ENCODE measurements at regions not wholly inside any gene's neighbourhood (a gene's known extent, or its start where the extent isn't known, plus 50 kb on each side); places are given as distances from the start of the nearest gene placed in this dataset.

DNA sequence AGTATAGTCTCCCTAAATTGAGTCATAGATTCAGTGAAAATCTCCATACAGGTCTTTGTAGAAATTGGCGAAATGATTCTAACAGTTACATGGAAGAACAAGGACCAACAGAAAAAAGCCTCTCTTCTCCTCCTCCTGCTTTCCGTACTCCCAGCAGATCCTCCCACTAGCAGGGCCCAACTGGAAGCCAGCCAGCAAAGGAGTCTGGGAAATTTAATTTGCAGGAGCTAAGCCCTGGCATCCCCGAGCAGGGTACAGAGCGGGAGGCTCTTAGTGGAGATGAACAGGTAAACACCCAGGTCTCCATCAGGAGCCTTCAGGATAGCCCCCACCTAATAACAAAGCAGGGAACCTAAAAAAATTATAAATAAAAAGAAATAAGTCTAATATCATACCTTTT lies 1473.8 kb downstream of the TBC1D22A start:
- DNase-seq = no peak

DNA sequence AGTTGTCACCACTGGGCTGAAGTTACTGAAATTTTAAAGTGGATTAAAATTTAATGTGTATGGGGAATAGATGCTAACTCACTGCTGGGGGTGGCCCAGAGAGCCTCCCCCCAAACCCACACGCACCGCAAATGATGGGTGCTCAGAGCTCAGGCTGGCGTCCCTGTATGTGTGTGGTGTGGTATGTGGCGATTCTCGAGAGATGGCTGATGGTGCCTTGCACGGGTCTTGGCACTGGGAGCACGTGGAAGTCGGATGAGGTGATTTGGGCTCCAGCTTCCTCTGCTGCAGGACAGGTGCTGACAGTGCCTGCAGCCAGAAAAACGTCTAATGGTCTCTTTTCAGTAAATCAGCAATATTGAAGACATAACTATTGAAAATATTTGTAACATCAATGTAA lies 1473.3 kb downstream of the TBC1D22A start:
- no peak for DNase-seq

DNA sequence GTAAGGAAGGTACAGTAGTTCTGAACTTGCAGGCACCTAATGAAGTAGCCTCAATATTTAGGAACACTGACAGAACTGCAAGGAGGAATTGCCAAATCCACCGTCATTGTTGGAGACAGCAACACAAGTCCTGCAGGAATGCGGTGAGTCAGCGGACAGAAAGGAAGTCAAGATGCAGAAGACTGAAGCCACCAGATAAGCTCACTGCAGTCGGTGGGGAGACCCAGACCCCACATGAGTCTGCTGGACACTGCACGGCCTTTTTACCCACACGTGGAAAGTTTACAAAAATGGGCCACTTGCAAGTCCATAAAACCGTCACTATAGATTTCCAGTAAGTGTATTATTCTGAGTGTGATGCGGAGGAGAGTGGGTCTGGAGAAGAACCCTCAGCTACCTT lies 1471.6 kb downstream of the TBC1D22A start:
- no peak for DNase-seq

DNA sequence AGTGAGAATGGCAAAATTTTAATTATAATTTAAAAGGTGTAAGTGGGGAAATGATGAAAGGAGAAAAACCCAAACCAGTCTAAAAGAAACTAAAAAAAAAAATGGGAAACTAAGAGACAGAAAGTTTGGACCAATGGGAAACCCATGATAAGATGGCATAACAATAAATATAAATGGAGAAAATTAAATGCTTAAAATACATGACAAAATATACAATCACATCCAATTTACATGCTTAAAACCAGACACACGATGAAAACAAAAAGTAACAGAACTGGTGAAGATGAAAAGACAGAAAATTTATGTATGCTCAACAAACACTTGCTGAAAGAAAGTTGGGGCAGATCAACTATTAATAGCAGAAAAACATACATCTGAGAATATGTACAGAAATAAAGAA lies 1471.1 kb downstream of the TBC1D22A start:
- DNase-seq = no peak

DNA sequence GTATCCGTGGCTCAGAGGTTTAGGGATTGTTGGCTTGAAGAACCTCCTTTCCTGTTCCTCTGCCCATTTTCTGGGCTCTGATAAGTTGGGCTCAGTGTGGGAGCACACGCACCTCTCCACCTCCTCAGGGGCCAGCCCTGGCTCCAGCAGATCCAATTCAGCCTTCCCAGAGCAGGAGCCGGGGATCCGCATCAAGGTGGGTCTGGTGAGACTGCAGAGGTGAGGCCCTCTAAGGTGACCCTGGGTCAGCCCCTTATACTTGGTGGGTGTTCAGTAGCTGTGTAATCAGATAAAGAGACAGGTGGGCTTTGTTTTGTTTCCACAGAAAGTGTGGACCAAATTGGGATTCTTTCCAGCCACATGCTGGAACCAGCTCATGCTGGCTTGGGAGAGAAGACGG lies 1466.0 kb downstream of the TBC1D22A start:
- DNase-seq = no peak

DNA sequence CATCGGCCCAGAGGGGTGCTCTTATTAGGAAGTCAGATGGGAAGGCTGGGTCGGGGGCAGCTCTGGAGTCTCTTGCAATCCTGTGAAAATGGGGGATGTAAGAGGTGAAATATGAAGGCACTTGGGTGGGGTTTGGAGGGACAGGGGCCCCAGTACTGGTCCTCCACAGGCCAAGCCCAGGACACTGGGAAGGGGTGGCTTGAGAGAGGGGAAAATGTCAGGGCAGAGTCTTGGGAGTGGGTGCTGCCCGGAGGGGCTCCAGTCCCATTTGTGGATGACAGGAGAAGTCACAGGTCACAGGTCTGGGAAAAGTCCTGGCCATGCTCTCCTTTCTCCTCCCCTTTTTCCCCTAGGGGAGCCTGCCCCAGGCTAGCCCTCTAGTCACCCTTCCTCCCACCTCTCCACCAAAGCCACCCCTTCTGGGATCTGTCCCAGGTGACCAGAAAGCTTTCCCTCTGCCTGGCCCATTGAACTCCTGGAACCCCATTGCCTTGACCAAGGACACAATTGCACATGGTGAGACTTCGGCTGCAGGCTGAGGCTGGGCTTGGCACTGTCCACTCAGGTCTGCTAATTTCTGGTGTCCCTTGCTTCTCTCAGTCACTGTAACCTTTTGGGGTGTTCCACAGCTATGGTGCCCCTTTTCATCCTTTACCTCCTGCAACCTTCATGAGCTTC lies 1465.0 kb downstream of the TBC1D22A start:
- DNase-seq = no peak

DNA sequence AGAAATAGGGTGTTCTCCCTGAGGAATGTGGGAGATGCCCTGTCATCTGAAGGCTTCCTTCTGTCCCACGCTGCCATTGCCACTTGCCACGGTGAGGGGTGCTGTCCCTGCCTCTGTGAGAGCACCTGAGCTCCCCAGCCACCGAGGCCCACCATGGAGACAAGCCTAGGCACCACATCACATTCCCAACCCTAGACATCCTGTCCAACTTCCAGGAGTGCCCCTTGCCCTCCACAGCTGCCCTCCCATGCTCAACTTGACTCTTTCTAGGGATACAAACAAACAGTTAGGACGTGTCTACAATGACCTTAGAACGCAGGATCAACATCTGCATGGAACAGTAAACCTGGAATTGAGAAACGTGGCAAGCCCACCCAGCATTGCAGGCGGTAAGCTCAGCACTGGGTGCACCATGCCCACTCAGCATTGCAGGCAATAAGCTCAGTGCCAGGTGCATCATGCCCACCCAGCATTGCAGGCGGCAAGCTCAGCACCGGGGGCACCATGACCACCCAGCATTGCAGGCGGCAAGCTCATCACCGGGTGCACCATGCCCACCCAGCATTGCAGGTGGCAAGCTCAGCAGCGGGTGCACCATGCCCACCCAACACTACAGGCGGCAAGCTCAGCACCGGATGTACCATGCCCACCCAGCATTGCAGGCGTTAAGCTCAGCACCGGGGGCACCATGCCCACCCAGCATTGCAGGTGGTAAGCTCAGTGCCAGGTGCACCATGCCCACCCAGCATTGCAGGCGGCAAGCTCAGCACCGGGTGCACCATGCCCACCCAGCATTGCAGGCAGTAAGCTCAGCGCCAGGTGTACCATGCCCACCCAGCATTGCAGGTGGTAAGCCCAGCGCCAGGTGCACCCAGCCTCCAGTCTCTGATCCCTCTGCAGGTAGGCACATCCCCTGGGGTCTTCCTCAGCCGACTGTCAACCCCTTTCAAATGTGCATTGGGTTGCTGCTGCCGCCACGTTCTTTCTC lies 1463.9 kb downstream of the TBC1D22A start:
- no peak for DNase-seq

DNA sequence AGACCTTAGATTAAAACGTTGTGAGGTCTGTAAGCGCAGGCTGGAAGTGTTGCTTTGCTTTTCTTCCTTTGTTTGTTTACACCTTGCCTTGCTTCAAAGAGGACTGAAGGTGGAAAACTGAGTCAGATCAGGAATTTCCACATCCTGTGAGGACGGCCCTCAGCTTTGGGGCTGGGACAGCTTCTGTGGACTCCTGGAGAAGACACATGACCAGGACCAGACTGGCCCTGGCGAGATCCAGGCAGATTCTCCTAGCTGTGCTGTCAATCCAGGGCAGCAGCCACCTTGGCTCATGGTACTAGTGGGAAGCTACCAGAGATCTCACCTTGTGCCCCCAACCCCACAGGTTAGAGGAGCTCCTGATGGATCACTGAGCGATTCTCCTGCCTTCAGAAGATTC lies 1461.9 kb downstream of the TBC1D22A start:
- no peak for DNase-seq

DNA sequence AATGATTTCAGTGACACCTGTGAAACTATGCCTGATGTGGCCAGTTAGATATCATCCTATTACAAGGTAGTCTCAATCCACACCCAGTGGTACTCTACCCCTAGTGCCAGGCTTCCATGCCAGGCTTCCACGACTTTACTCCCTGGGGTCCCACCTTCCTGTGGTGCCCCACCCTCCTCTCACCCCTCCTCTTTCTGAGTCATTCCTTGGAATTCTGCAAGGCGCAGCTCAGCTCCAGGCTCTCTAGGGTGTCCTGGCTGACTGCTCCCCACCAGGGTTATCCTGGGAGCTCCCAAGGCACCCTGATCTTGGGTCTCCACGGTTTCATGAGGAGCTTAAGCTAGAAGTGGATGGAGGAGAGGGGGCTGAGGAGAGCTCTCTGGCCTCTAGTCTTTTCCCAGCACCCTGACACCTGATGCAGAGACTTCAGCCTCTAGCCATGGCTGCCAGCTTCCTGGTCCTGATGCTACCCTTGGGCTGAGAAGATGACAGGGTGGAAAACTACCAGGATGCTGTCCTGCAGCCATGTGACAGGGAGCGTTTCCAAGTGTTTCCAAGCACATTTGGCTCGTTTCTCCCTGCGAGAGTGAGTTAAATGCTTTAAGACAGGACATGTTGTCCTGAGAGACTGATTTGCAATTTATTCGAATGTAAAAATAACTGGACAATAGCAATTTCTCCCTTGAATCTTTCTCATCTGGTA lies 1461.2 kb downstream of the TBC1D22A start:
- no peak for DNase-seq

DNA sequence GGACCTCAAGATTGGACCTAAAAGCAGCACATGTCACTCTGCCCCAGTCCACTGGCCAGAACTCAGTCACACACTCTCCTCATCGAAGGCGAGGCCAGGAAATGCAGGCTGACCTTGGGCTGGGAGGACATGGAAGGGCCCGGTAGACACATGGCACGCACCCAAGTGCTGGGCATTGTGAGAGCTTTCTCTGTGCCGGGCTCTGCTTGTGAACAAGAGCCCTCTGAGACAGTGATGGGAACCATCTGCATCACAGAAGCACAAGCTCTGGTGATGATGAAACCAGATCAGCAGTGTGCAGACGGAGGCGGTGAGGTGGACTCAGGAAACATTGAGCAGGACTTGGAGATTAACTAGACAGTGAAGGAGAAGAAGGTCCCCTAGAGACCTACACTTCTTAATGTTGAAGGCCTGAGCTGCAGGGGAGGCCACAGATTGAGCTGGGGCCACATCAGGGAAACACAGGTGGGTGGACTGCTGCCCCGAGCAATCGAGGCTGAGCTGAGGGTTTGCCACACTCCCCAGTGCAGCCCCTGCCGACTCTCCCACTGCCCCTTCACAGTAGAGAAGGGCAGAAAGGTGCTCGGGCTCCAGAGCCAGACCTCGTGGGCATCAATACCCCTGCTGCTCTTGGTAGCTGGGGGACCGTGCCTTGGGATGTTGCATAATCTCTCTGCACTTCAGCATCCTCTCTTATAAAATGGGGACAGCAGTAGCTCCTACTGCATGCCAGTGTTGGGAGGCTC lies 1460.5 kb downstream of the TBC1D22A start:
- no peak for DNase-seq

DNA sequence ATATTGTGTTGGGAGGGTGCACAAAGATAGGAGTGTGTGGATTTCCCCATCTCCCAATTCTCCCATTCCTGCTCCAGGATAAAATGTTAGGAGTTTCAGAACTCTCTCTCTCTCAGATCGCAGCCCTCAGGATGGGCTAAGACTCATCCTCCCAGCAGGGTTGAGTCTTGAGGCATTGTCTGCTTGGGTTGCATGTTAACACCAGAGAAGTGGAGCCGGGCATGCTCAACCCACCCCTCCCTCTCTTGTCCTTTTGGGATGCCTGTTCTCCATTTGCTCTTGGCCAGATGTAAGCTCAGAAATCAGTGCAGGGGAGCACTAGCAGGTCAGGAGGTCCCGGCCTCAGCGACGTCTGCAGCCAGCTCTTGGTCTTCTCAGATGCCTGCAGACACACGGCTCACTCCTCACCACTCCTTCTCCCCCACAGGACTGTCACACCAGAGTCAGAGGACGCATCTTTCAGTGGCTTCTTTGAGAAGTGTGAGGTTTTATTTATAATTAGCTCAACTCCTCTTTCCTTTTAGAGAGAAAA lies 1456.5 kb downstream of the TBC1D22A start:
- DNase-seq = no peak

DNA sequence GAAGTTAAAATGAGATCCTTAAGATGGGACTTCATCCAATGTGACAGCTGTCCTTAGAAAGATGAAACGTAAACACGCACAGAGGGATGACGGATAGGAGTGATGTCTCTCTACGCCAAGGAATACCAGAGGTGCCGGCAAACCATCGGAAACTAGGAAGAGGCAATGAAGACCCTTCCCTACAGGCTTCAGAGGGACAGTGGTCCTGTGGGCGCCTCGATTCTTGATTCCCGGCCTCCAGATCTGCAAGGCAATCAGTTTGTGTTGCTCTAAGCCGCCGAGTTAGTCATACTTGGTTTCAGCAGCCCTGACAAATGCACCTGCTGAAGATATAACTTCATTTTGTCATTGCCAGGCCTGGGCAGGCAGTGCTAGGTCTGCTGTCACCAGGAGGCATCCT lies 1455.1 kb downstream of the TBC1D22A start:
- DNase-seq = no peak

DNA sequence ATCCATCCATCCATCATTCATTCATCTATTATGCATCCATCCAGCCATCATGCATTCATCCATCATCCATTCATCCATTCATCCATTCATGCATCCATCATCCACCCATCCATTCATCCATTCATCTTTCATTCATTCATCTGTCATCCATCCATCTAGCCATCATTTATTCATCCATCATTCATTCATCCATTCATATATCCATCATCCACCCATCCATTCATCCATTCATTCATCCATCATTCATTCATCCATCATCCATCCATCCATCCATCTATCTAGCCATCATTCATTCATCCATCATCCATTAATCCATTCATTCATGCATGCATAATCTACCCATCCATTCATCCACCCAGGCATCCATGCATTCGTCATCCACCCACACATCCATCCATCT lies 1450.3 kb downstream of the TBC1D22A start:
- no peak for DNase-seq

DNA sequence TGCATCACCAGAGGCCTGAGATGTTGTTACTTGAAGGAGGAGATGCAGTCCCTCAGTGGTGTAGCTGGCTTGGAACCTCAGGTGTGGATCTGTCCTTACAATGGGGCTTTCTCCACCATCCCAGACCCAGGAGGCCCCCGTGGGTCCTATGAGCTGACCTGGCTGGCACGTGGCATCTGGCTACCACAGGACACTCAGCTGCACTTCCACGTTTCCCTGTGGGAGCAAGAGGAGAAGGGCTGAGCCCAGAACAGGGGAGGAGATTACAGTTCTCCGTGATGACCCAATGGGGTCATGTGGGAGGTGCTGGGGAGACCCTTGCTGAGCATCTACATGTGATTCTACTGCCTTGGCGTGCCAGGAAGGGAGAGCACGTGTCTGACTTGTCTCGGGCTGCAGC lies 1448.4 kb downstream of the TBC1D22A start:
- DNase-seq = no peak

DNA sequence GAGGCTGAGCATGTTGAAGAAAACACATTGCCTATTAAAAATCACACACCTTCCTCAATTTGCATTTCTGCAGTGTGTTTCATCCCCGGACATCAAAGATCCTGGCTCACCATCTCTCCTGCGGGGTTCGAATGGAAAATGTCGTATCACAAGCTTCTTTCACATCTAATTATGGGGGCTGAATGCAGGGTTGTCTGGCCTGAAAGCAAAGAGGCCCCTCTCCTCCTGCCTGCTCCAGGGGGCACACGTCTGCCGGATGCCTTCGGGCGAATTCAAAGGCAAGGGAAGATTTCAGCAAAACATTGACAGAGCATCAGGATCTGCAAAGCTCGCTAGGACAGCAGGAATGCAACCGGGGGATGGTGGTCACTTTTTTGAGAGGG lies 1447.7 kb downstream of the TBC1D22A start:
- no peak for DNase-seq

DNA sequence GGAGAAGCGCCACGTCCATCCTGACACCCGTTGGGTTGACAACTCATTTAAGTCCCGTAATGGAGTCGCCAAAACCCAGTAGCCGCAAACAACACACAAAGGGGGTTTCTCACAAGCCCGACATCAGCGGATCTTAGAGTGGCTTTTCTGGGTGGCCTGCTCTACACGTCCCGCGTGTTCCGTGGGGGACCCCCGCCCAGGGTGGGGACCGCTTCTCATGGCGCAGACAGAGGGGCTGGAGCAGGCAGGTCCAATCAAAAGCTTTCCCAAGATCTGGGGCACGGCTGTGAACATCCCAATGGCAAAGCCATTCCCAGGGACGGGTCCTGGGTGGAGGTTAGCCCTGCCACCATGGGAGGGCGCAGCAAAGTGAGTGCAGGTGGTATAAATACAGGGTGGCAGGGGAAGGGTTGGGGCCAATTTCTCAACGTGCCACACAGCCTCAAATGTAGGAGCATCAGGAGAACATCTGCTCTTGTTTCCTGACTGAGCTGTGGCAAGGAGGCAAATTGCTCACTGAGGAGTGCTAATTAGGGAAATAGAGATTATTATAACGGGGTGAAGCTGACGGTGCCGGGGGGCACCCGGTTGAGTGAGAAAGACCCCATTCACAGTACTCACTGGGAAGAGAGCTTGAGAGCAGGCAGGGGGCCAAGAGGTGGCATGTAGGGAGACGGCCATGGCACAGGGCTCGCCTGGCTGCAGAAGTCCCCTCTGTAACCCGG lies 1447.2 kb downstream of the TBC1D22A start:
- DNase-seq = no peak

DNA sequence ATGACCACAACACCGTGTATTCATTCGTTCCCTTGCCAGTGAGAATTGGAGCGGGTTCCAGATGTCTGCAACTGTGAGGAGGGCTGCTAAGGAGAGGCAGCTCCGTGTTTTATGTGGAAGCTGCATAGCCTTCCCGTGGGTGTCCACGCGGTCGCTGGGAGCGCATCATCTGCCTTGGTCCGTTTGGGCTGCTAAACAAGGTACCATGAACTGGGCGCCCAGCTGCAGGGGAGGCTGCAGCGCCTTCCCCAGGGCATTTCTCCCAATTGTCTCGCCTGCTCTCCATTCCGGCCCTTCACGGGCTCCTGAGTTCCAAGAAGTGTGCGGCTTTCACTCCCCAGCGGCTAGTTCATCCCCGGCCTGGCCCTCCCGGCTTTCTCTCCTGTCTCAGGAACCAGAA lies 1446.4 kb downstream of the TBC1D22A start:
- DNase-seq = no peak

DNA sequence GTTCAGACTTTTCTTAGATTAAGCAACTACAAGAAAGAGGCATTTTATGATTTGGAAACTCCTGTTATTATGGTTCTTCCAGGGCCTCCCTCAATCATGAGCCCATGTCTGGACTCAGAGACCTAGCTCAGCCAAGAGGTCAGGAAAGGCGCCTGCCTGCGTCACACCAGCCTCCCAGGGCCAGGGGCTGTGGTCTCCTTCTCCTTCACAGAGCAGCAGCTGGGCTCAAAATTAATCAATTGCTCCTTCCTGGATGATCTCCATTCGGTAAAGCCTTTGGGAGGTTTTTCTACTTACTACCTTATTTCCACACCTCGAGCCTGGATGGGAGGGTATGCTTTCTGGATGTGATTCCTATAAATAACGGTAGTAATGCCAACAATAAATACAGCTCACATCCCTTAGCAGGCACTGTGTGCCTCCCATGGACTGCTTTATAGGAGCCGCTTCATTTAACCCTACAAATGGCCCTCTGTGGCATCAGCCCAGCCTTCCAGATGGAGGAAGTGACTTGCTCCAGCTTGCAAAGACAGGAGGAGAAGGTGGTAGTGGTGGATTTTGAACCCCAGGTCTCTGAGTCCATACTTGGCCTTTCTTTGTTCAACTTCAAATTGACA lies 1445.6 kb downstream of the TBC1D22A start:
- DNase-seq = no peak

DNA sequence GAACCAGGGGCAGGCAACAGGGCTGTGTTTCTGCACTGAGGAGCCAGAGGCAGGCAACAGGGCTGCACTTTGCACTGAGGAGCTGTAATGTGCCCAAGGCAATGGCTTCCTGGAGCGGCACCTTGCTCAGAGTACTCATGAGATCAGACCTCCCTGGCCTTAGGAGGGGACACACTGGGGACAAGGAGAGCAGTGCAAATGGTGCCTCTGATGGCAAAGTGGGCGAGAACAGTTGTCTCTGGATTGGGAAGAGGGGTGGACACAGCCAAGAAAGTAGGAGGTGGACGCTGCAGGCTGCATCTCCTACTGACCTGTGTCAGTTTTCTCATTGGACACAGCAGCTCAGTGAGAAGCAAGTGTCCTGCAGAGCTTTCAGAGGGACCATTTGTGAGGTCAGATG lies 1443.3 kb downstream of the TBC1D22A start:
- no peak for DNase-seq

DNA sequence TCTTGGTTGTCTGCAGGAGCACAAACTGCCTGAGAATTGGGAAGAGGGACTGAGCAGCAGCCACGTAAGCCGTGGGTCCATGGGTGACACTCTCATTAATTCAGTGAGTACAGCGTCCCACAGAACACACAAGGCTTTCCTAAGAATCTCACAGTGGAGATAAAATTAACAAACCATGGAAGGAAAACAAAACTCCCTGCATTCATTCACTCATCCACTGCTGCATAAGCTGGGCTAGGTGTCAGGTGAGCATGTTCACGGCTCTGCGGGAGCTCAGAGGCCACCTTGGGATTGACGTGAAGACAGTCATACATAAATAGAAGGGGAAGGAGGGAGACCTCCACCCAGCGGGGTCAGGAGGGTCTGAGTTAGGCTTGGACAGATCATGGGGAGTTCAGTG lies 1442.7 kb downstream of the TBC1D22A start:
- DNase-seq = no peak

DNA sequence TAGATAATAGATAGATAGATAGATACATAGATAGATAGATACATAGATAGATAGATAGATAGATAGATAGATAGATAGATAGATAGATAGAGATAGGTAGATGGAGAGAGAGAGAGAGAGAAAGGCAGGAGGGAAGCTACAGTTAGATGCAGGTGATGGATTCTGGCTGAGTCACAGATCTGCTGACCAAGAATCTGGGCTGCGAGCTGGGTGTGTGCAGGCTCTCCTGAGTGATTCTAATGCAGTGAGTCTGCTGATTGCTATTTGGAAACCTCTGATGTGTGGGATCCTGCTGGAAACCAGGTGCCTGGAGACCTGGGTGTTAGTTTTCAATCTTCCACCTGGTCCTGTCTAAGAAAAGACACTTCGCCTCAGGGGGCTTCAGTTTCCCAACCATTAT lies 1441.8 kb downstream of the TBC1D22A start:
- no peak for DNase-seq

DNA sequence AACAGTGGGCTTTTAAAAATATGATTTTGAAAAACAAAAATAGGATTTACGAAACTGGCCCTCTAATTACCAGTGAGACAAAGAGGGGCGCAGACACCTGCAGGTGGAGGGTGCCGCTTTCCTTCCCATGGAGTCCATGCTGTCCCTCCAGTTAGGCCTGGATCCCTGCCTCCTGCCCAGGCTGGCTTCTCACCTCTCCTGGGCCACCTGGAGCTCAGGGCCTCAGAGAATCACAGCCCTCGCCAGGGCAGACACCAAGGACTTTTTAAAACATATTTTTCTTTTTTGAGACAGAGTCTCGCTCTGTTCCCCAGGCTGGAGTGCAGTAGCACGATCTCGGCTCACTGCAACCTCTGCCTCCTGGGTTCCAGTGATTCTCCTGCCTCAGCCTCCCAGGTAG lies 1437.2 kb downstream of the TBC1D22A start:
- no peak for DNase-seq

Data from NCI-H2171 (cell line).